T-helper 17 cell (primary cell): ENCODE measurements at regions not wholly inside any gene's neighbourhood (a gene's known extent, or its start where the extent isn't known, plus 50 kb on each side); places are given as distances from the start of the nearest gene placed in this dataset.

Experiments used
- ATAC-seq: fragments of 150-1000 bp; cut with Tn5 transposase; 2 replicates; pipeline ENCODE4 v1.10.0; 2021; ENCODE audit warnings: mild to moderate bottlenecking, moderate library complexity
- DNase-seq, 3 donors: peaks; one replicate each; pipeline versions ENCODE4 v3.0.0 to v3.0.0-alpha.2; 2020 to 2021
- H3K9me3 ChIP-seq: one replicate; pipeline ENCODE4 v1.7.0; 2013; ENCODE audit warnings: low read length, mild to moderate bottlenecking; ENCODE audit not compliant: control insufficient read depth, poor library complexity, severe bottlenecking
- H3K27ac Mint-ChIP-seq: one replicate; pipeline ENCODE4 v1.8.0; 2022; ENCODE audit warnings: mild to moderate bottlenecking, moderate library complexity, mixed read lengths
- H3K27me3 Mint-ChIP-seq: one replicate; pipeline ENCODE4 v1.8.0; 2022; ENCODE audit warnings: mixed read lengths
- H3K36me3 Mint-ChIP-seq: one replicate; pipeline ENCODE4 v1.8.0; 2022; ENCODE audit warnings: low read depth, mixed read lengths
- H3K4me1 Mint-ChIP-seq: one replicate; pipeline ENCODE4 v1.8.0; 2022; ENCODE audit warnings: mild to moderate bottlenecking, mixed read lengths
- H3K4me3 Mint-ChIP-seq: one replicate; pipeline ENCODE4 v1.8.0; 2022; ENCODE audit warnings: mild to moderate bottlenecking, moderate library complexity, mixed read lengths

- Mint-ChIP-seq H3K27me3 (no peaks in the 10 kb centered on the region), H3K27ac (no peak overlapping the region), H3K36me3 (no peaks in the 10 kb centered on the region), H3K4me3 (no peak overlapping the region), H3K4me1 (no peaks in the 10 kb centered on the region)
- no peaks in the 10 kb centered on the region for H3K9me3 ChIP-seq
- DNase-seq (no peak), ATAC-seq (no peak)
These were observed 299.2 kb downstream of the TOX3 start for GRCh38 chr16:52247737-52248136.

GRCh38 chr16:52238710-52239109, 308.2 kb downstream of the TOX3 start:
- H3K4me1 Mint-ChIP-seq, result no peaks in the 10 kb centered on the region
- no peak overlapping the region for H3K27ac Mint-ChIP-seq
- H3K4me3 Mint-ChIP-seq, result no peak overlapping the region
- no peaks in the 10 kb centered on the region for H3K9me3 ChIP-seq
- no peaks in the 10 kb centered on the region for H3K27me3 Mint-ChIP-seq
- H3K36me3 Mint-ChIP-seq, result no peaks in the 10 kb centered on the region
- DNase-seq (no peak), ATAC-seq (no peak)

- no peak for DNase-seq
These were observed 309.1 kb downstream of the TOX3 start for GRCh38 chr16:52237823-52238222.

GRCh38 chr16:52235186-52235585, 311.8 kb downstream of the TOX3 start:
- no peak overlapping the region for H3K4me3 Mint-ChIP-seq
- no peaks in the 10 kb centered on the region for H3K27me3 Mint-ChIP-seq
- H3K36me3 Mint-ChIP-seq, result no peaks in the 10 kb centered on the region
- ATAC-seq (no peak), DNase-seq (no peak)
- no peak overlapping the region for H3K27ac Mint-ChIP-seq
- H3K4me1 Mint-ChIP-seq, result no peaks in the 10 kb centered on the region
- H3K9me3 ChIP-seq, result no peaks in the 10 kb centered on the region

More at GRCh38 chr16:52237823-52238222, 309.1 kb downstream of the TOX3 start:
- Mint-ChIP-seq H3K36me3 (no peaks in the 10 kb centered on the region), H3K27ac (no peak overlapping the region), H3K4me3 (no peak overlapping the region), H3K27me3 (no peaks in the 10 kb centered on the region), H3K4me1 (no peaks in the 10 kb centered on the region)
- ATAC-seq, result no peak
- H3K9me3 ChIP-seq, result no peaks in the 10 kb centered on the region

- Mint-ChIP-seq H3K36me3 (no peaks in the 10 kb centered on the region), H3K27me3 (no peaks in the 10 kb centered on the region), H3K4me1 (no peaks in the 10 kb centered on the region), H3K27ac (no peak overlapping the region), H3K4me3 (no peak overlapping the region)
- DNase-seq, result no peak
- no peak for ATAC-seq
- no peaks in the 10 kb centered on the region for H3K9me3 ChIP-seq
These were observed 312.3 kb downstream of the TOX3 start for GRCh38 chr16:52234626-52235025.

GRCh38 chr16:52229471-52229870, 317.5 kb downstream of the TOX3 start:
- H3K9me3 ChIP-seq, result no peaks in the 10 kb centered on the region
- DNase-seq (no peak), ATAC-seq (no peak)
- no peak overlapping the region for H3K27ac Mint-ChIP-seq
- H3K27me3 Mint-ChIP-seq, result no peaks in the 10 kb centered on the region
- no peaks in the 10 kb centered on the region for H3K4me1 Mint-ChIP-seq
- H3K36me3 Mint-ChIP-seq, result no peaks in the 10 kb centered on the region
- no peak overlapping the region for H3K4me3 Mint-ChIP-seq

GRCh38 chr16:52227851-52228250, 319.1 kb downstream of the TOX3 start:
- H3K27ac Mint-ChIP-seq, result no peak overlapping the region
- no peaks in the 10 kb centered on the region for H3K4me1 Mint-ChIP-seq
- no peaks in the 10 kb centered on the region for H3K36me3 Mint-ChIP-seq
- H3K9me3 ChIP-seq, result no peaks in the 10 kb centered on the region
- ATAC-seq (no peak), DNase-seq (no peak)
- H3K27me3 Mint-ChIP-seq, result no peaks in the 10 kb centered on the region
- no peak overlapping the region for H3K4me3 Mint-ChIP-seq

- no peak overlapping the region for H3K4me3 Mint-ChIP-seq
- no peaks in the 10 kb centered on the region for H3K36me3 Mint-ChIP-seq
- H3K27ac Mint-ChIP-seq, result no peak overlapping the region
- no peak for DNase-seq
- H3K27me3 Mint-ChIP-seq, result no peaks in the 10 kb centered on the region
- no peaks in the 10 kb centered on the region for H3K4me1 Mint-ChIP-seq
- no peak for ATAC-seq
- no peaks in the 10 kb centered on the region for H3K9me3 ChIP-seq
These were observed 334.1 kb downstream of the TOX3 start for GRCh38 chr16:52212841-52213240.

GRCh38 chr16:52209227-52209626, 337.7 kb downstream of the TOX3 start:
- DNase-seq, result no peak
- ATAC-seq, result no peak
- H3K27me3 Mint-ChIP-seq, result no peaks in the 10 kb centered on the region
- H3K4me3 Mint-ChIP-seq, result no peak overlapping the region
- H3K9me3 ChIP-seq, result no peaks in the 10 kb centered on the region
- no peaks in the 10 kb centered on the region for H3K36me3 Mint-ChIP-seq
- no peak overlapping the region for H3K27ac Mint-ChIP-seq
- H3K4me1 Mint-ChIP-seq, result no peaks in the 10 kb centered on the region

- Mint-ChIP-seq H3K36me3 (no peaks in the 10 kb centered on the region), H3K4me1 (no peaks in the 10 kb centered on the region)
These were observed 343.8 kb downstream of the TOX3 start for GRCh38 chr16:52203096-52203495.

GRCh38 chr16:52193441-52193840, 353.5 kb downstream of the TOX3 start:
- H3K4me3 Mint-ChIP-seq, result no peak overlapping the region
- H3K27me3 Mint-ChIP-seq, result no peaks in the 10 kb centered on the region
- DNase-seq (no peak), ATAC-seq (no peak)
- H3K27ac Mint-ChIP-seq, result no peak overlapping the region
- H3K36me3 Mint-ChIP-seq, result no peaks in the 10 kb centered on the region
- H3K4me1 Mint-ChIP-seq, result no peaks in the 10 kb centered on the region
- no peaks in the 10 kb centered on the region for H3K9me3 ChIP-seq

More at GRCh38 chr16:52203096-52203495, 343.8 kb downstream of the TOX3 start:
- H3K4me3 Mint-ChIP-seq, result no peak overlapping the region
- peaks cover 5% of the 10 kb centered on the region for H3K27me3 Mint-ChIP-seq
- ATAC-seq (no peak), DNase-seq (no peak)
- H3K9me3 ChIP-seq, result no peaks in the 10 kb centered on the region
- no peak overlapping the region for H3K27ac Mint-ChIP-seq

- peak; percentile 60 for ATAC-seq
- H3K36me3 Mint-ChIP-seq, result no peaks in the 10 kb centered on the region
These were observed 355.3 kb downstream of the TOX3 start for GRCh38 chr16:52191531-52192134.

GRCh38 chr16:52184336-52184735, 362.6 kb downstream of the TOX3 start:
- DNase-seq, result no peak
- no peaks in the 10 kb centered on the region for H3K27me3 Mint-ChIP-seq
- ATAC-seq, result no peak
- H3K4me3 Mint-ChIP-seq, result no peak overlapping the region
- H3K9me3 ChIP-seq, result no peaks in the 10 kb centered on the region
- no peak overlapping the region for H3K27ac Mint-ChIP-seq
- no peaks in the 10 kb centered on the region for H3K36me3 Mint-ChIP-seq
- H3K4me1 Mint-ChIP-seq, result no peaks in the 10 kb centered on the region

More at GRCh38 chr16:52191531-52192134, 355.3 kb downstream of the TOX3 start:
- Mint-ChIP-seq H3K27ac (no peak overlapping the region), H3K4me3 (no peak overlapping the region), H3K27me3 (no peaks in the 10 kb centered on the region), H3K4me1 (no peaks in the 10 kb centered on the region)
- peak; percentile 10 to 13 (median 12) for DNase-seq
- no peaks in the 10 kb centered on the region for H3K9me3 ChIP-seq

- H3K27me3 Mint-ChIP-seq, result no peaks in the 10 kb centered on the region
- DNase-seq (no peak), ATAC-seq (no peak)
- H3K36me3 Mint-ChIP-seq, result no peaks in the 10 kb centered on the region
- no peak overlapping the region for H3K4me3 Mint-ChIP-seq
- no peaks in the 10 kb centered on the region for H3K4me1 Mint-ChIP-seq
- no peak overlapping the region for H3K27ac Mint-ChIP-seq
- no peaks in the 10 kb centered on the region for H3K9me3 ChIP-seq
These were observed 364.1 kb downstream of the TOX3 start for GRCh38 chr16:52182840-52183239.
